ENCODE measurements at regions not wholly inside any gene's neighbourhood (a gene's known extent, or its start where the extent isn't known, plus 50 kb on each side); places are given as distances from the start of the nearest gene placed in this dataset.
A peak's percentile ranks its signal among the peaks of the same experiment; 100 is the strongest.

DNA sequence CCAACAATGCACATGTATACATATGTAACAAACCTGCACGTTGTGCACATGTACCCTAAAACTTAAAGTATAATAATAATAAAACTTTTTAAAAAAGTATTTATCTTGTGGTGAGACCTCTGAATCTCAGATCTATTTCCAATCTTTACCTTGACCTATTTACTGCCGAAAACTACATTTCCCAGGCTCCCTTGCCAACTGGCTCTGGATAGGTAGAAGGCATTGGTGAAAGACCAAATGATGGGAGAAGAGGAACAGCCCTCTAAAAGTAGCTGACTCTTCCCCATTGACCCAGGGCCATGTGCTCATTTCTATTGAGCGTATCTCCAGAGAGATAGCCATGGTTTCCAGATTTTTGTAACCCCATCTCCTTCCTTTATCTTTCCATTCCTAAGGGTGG, 247.4 kb downstream of the GPAM start:
- Histone ChIP-seq H4K91ac (replicated peaks; ENCODE audit: insufficient read length, low read length) (no peak overlapping the region), H3K36me3 (ENCODE audit: control insufficient read depth in 2 of 4, insufficient read depth in 4 of 4, low read length in 3 of 4) (no peaks in the 10 kb centered on the region), H3K23me2 (ENCODE audit: low read depth, low read length) (no peaks in the 10 kb centered on the region), H3K9ac (replicated peaks in 1 of 4; ENCODE audit: extremely low read depth in 1 of 4, low read depth in 3 of 4, low read length in 3 of 4) (no peak overlapping the region), H3K4me3 (ENCODE audit: extremely low read depth in 1 of 4, insufficient read depth in 2 of 4, low read depth in 3 of 4, low read length in 4 of 4) (no peak overlapping the region), H4K8ac (ENCODE audit: extremely low read depth, insufficient read depth, low read length) (no peak overlapping the region), H4K5ac (ENCODE audit: insufficient read length, low read depth, low read length) (no peak overlapping the region), H3K79me2 (ENCODE audit: control insufficient read depth in 1 of 2, insufficient read depth in 2 of 2, low read length in 2 of 2) (no peaks in the 10 kb centered on the region), H3K14ac (ENCODE audit: insufficient read length) (no peak overlapping the region), H3K18ac (ENCODE audit: extremely low read depth, low read length) (no peak overlapping the region), H2BK5ac (ENCODE audit: low read depth, low read length) (no peak overlapping the region), H3K27ac (ENCODE audit: low read depth, low read length) (no peak overlapping the region), H3K23ac (ENCODE audit: insufficient read length) (no peak overlapping the region), H3K27me3 (replicated peaks in 1 of 4; ENCODE audit: control insufficient read depth in 3 of 4, extremely low read depth in 1 of 4, insufficient read depth in 3 of 4, low read length in 3 of 4) (no peaks in the 10 kb centered on the region), H3K56ac (replicated peaks; ENCODE audit: insufficient read length, low read depth, low read length) (no peak overlapping the region), H3K4me1 (replicated peaks in 1 of 4; ENCODE audit: control insufficient read depth in 3 of 4, insufficient read depth in 4 of 4, low read length in 3 of 4) (no peaks in the 10 kb centered on the region), H3K9me3 (ENCODE audit: insufficient read depth in 2 of 2, low read depth in 1 of 2, low read length in 1 of 2) (0 out of 4 replicates have a peak, but pooled peaks cover 0 to 4% of the 10 kb centered on the region in 2 experiments), H2BK12ac (ENCODE audit: low read depth, low read length) (no peak overlapping the region), H2AK5ac (ENCODE audit: low read depth, low read length) (no peak overlapping the region), H3K79me1 (ENCODE audit: low read depth, low read length) (no peaks in the 10 kb centered on the region), H3K4ac (replicated peaks; ENCODE audit: insufficient read length, low read depth, low read length) (no peak overlapping the region), H2AFZ (ENCODE audit: low read length) (peak overlapping the region; percentile 86), H2BK120ac (replicated peaks; ENCODE audit: low read depth, low read length) (no peak overlapping the region), H3K4me2 (ENCODE audit: insufficient read depth in 1 of 2, low read depth in 2 of 2, low read length in 2 of 2) (no peak overlapping the region), H4K20me1 (replicated peaks in 1 of 2; ENCODE audit: control insufficient read depth in 1 of 2, insufficient read depth in 2 of 2, low read length in 2 of 2) (no peaks in the 10 kb centered on the region), H2BK15ac (ENCODE audit: low read length) (no peak overlapping the region), H2BK20ac (ENCODE audit: low read length) (no peak overlapping the region)
- FAIRE-seq = no peak
- DNase-seq (ENCODE audit: low read depth in 1 of 2, low spot score in 2 of 2) = no peak
- ChIA-PET CTCF (ENCODE audit: partially characterized antibody) (interaction anchor here (1.0 to 1.3 kb wide), 3 partner anchors 10 to 196 kb away, joined by 3 to 5 read pairs (median 3); no protein-coding TSS in a partner anchor), POLR2A (ENCODE audit: partially characterized antibody) (no interaction called here)
- WGBS, 2 experiments (ENCODE audit: extremely low coverage in 1 of 2, insufficient coverage in 1 of 2, insufficient read length in 1 of 2, insufficient replicate concordance in 2 of 2, low coverage in 1 of 2, low lambda C conversion rate in 2 of 2, missing lambda C conversion rate in 1 of 2) = 88% methylated on average over 3 of the region's 3 CpGs; no CpG with 5 or more reads in 1 of the 2 experiments
- TF ChIP-seq CEBPB (IDR thresholded peaks at IDR 0.05; ENCODE audit: low read depth, low read length) = no peak
- TF ChIP-seq, protein P1, sequence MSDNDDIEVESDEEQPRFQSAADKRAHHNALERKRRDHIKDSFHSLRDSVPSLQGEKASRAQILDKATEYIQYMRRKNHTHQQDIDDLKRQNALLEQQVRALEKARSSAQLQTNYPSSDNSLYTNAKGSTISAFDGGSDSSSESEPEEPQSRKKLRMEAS (IDR thresholded peaks at IDR 0.05) = 0 out of 2 replicates have a peak, but pooled peaks have one; percentile 13
- no peak for TF ChIP-seq SUZ12 (IDR thresholded peaks at IDR 0.05; ENCODE audit: low read length)
- TF ChIP-seq SIN3A (conservative IDR thresholded peaks at IDR 0.05 in 1 of 2, IDR thresholded peaks at IDR 0.05 in 1 of 2; ENCODE audit: low read depth in 1 of 2, low read length in 2 of 2) = no peak
- TF ChIP-seq SIX5 (IDR thresholded peaks at IDR 0.05; ENCODE audit: low read depth, low read length) = peak; percentile 50
- TF ChIP-seq NANOG (IDR thresholded peaks at IDR 0.05; ENCODE audit: insufficient read depth, low read depth, low read length, poor library complexity, severe bottlenecking) = no peak
- TF ChIP-seq RNF2 (IDR thresholded peaks at IDR 0.05; ENCODE audit: borderline replicate concordance, low read depth, low read length, missing control alignments, poor library complexity, severe bottlenecking) = no peak
- no peak for TF ChIP-seq CTBP2 (IDR thresholded peaks at IDR 0.05; ENCODE audit: borderline replicate concordance, insufficient read depth, insufficient read length, low read length)
- no peak for TF ChIP-seq HDAC2 (IDR thresholded peaks at IDR 0.05; ENCODE audit: borderline replicate concordance in 1 of 2, low read depth in 2 of 2, low read length in 2 of 2)
- TF ChIP-seq, protein P2, sequence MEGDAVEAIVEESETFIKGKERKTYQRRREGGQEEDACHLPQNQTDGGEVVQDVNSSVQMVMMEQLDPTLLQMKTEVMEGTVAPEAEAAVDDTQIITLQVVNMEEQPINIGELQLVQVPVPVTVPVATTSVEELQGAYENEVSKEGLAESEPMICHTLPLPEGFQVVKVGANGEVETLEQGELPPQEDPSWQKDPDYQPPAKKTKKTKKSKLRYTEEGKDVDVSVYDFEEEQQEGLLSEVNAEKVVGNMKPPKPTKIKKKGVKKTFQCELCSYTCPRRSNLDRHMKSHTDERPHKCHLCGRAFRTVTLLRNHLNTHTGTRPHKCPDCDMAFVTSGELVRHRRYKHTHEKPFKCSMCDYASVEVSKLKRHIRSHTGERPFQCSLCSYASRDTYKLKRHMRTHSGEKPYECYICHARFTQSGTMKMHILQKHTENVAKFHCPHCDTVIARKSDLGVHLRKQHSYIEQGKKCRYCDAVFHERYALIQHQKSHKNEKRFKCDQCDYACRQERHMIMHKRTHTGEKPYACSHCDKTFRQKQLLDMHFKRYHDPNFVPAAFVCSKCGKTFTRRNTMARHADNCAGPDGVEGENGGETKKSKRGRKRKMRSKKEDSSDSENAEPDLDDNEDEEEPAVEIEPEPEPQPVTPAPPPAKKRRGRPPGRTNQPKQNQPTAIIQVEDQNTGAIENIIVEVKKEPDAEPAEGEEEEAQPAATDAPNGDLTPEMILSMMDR (IDR thresholded peaks at IDR 0.05; ENCODE audit: control extremely low read depth in 1 of 3, insufficient read depth in 1 of 3, low read depth in 1 of 3, low read length in 3 of 3) = no peak

All from H1 (cell line).